GM21423 (cell line): ENCODE measurements at regions not wholly inside any gene's neighbourhood (a gene's known extent, or its start where the extent isn't known, plus 50 kb on each side); places are given as distances from the start of the nearest gene placed in this dataset.
"Not testable (repeated sequence)": the region's sequence is repeated elsewhere in the genome, so short reads cannot be mapped to it uniquely, and the experiment has no call there.

Experiments used
- ATAC-seq: cut with Tn5 transposase; IDR thresholded peaks from one replicate; pipeline ENCODE4 v1.9.1; 2021; ENCODE audit warnings: mild to moderate bottlenecking, moderate library complexity; ENCODE audit not compliant: unreplicated experiment

DNA sequence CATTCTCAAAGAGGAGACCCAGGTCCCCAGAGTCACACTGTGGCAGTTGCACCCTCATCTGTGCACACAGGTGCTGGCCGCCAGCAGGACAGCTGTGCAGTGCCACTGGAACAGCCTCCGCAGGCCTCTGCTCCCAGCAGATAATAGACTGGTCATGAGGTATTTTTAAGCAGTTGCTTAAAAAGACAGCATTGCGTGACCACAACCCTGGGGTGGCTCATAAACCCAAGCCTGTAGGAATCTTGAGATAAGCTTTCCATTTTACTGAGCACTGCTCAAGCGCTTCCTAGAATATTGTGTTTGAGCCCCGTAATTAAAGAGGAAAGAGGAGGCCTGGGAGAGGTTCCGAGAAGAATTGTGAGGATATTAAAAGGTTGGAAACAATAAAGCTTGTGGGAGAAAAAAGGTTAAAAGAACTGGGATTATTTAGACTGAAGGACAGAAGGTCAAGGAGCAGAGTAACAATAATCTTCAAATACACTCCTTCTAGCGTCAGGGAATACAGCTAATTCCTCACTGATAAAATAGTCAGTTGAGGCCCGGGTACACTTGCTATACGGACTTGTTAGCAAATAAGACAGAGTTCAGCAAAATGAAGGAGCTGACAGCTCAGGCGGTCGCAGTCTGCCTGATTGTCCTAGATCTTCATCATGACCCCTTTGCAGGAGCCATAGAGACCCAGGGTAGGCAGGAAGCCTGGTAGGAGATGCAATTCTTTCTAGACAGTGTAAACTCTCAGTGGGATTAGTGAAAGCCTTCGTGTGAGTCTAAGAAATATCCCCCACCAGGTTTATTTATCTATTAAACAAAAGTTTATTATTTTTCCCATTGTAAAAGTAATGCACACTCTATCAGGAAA lies 86.2 kb upstream of the KIT start:
- no peak for ATAC-seq

DNA sequence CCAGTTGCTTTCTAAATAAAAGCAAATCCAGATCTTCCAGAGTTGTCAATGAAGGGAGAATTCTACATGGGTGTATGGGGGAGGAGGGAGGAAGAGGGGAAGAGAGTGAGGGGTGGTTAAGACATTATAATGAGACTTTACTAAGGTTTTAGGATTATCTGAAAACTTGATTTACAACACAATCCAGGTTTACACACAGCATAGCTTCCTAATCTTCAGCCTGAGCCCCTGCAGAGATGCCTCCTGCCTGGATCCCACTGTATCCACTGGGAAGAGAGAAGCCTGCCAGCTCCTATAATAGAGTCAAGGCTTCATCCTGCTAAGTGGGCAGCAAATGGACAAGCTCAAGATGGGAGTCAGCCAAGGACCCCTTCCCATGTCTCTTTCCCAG lies 85.6 kb upstream of the KIT start:
- ATAC-seq, result no peak

DNA sequence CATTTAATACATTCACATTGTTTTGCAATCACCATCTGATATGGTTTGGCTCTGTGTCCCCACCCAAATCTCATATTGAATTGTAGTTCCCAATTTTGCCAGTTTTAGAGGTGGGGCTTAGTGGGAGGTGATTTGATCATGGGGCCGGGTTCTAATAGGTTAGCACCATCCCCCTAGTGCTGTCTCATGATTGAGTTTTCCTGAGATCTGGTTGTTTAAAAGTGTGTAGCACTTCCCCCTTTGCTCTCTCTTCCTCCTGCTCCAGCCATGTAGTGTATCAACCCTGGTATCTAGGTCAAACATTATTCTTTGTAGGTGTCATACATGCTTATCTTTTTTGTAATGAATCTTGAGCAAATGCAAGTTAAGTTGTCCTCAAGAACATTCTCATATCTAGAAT lies 83.3 kb upstream of the KIT start:
- ATAC-seq, result no peak

DNA sequence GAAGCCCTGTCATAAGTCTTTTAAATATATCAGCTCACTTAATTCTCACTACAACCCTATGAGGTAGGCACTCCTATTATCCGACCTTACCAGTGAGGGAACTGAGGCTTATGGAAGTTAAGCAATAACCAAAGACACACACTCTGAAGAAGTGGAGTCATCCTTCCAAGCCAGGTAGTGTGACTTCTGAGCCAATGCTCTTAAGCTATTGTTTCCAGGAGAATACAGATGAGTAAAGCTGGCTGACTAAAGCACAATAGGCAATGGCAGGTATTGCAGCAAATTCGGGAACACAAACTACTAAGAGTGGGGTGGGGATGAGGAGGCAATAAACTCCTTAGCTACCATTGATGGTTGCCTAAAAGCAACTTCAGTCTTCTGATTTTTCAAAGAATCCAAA lies 81.8 kb upstream of the KIT start:
- ATAC-seq, result no peak

DNA sequence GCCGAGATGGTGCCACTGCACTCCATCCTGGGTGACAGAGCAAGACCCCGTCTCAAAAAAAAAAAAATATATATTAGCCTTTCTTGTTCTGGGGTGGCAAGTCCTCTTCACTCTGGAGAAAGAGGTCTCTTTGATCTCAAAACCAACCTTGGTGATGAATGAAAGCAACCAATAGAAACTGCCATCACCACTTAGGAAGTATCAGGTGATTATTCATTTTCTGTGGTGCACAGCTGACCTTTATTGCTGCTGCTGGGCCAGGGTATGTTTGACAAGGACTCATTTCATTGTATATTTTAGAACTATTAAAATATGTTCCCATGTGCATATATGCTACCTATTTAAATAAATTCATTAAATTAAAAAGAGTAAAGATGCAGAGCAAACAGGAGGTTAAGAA lies 76.0 kb upstream of the KIT start:
- ATAC-seq, result no peak

DNA sequence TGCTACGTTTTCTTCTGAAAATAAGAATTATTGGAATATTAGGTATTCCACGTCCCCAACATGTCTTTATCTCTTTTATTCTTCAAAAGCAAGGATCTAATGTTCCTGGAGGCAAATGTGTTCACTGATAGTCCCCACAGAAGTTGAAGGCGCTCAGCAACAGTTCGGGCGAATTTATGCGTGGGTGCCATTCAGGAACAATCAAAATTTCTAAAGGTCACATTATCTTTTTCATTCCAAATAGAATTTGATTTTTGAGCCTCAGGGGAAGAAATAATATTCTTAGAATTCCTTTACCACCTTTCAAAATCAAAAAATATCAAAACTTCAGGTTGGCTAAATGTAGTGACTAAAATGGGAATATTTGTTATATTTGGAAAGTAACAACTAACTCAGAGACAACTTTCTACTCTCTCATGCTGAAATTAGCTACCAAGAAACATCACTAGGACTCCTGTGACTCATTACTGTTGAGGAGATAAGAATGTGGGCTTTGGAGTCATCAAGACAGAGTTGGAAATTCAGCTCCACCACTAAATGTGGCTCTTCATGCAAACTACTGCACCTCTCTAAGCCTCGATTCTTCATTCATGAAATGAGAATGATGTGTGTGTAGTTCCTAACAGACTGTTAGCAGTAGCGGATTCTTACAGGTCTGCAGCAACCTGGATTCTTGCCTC lies 72.3 kb upstream of the KIT start:
- ATAC-seq, result no peak

DNA sequence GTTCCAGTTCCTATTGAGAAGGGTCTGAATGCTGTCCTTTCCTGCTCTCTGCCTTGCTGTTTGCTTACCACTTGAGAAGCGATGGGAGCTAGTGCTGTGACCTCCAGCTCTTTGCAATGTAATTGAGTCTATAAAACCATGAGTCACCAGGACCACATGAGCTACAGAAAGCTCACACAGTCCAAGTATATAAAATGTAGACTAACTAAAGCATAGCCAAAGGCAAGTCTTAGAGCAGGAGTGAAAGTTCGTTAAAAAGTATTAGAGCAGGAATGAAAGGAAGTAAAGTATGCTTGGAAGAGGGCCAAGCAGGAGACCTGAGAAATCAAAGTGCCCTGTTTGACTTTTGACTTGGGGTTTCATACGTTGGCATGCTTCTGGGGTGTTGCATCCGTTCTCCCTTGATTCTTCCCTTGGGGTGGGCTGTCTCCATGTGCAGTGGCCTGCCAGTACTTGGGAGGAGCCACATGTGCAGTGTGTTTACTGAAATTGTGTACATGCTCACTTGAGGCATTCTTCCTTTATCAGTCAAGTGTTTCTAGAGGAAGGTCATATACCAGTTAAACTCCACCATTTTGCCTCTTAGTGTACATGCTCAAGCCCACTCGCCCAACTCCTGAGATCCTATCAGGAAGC lies 71.3 kb upstream of the KIT start:
- no peak for ATAC-seq

DNA sequence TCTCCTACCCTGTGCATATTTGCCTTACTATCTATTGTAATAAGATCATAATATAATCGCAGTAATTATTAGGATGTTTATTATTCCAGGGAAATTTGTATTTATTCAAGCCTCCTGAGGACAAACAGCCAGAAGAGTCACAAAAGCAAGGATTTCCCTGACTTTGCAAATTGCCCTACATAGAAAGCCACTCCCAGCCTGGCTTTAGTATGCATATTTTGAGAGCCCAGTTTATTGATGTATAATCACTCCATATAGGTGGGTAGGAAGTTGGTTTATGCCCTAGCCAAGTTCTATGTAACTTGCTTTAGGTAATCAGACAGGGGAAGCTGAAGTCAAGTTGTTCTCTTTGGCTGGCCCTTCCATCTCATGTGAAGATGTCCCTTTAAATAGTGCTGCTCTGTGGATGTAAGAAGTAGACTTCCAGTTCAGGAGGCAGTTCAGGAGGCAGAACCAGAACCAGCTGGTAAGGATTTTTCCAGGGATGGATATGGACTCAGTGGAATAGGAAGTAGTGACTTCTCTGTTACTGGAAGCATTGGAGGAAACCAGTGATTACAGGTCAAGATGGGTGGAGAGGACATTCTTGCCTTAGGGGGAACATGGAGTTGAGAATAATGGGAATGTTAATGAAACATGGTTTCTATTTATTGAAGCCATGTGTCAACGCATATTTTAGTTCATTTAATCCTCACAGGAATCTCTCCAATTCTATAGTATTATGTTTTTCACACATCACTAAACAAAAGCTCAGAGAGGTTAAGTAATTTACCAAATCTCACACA lies 70.5 kb upstream of the KIT start:
- no peak for ATAC-seq

DNA sequence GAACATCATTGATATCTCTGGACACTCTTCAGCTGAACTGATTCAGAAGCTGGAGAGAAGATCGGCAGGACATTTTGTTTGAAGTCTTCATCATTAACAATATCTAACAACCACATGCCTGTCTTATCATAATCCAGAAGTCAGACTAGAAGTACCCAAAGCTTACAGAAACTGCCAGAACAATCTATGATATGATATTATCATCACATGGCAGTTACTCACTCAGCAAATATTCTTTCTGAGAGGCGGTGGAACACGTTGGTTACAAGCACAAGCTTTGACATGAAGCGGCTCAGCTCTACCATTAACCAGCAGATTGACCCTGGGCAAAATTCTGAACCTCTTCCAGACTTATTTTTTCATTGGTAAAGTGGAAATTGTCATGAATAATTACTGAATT lies 69.4 kb upstream of the KIT start:
- ATAC-seq, result no peak

DNA sequence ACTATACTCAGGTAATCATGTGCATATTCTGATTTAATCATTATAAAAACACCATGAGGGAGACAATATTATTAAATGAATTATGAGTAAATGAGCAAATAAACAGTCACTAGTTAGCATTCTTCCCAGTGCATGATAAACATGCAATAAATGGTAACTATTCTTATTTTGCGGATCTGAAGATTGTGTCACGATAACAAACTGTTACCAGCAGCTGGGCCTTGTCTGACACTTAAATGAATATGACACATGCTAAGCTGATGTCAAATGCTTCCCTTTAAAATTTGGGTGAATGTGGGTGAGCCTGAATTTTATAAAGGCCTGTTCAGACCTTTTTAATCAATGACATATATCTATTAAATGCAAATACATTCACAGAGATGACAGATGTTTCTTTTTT lies 68.2 kb upstream of the KIT start:
- no peak for ATAC-seq

DNA sequence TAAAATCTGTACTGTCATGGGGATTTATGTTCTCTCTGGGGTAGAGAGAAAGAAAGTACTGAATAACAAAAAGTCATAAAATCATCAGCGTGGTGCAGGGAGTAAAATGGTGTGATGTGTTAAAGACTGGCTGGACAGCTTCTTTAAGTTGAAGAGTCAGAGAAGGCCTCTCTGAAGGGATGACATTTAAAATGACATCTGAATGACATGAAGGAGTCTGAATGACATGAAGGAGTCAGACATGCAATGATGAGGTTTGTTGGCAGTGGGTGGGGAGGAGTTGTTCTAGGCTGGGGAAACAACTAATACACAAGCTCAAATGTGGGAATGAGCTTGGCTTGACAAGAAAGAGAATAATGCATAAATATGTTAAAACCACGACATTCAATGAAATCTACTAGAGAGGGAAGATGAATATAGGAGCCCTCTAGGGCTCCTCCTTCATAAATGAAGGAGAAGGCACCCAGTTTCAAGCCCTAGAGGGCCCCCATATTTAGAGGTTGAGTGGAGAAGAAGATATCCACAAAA lies 63.9 kb upstream of the KIT start:
- no peak for ATAC-seq

DNA sequence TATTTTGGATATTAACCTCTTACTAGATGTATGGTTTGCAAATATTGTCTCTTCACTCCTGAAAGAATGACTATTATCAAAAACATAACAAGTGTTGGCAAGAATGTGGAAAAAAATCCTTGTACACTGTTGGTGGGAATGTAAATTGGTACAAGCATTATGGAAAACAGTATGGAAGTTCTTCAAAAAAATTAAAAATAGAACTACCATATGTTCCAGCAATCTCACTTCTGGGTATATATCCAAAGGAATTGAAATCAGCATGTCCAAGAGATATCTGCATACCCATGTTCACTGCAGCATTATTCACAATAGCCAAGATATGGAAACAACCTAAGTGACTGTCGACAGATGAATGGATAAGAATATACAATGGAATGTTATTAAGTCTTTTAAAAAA lies 61.6 kb upstream of the KIT start:
- ATAC-seq, result no peak

DNA sequence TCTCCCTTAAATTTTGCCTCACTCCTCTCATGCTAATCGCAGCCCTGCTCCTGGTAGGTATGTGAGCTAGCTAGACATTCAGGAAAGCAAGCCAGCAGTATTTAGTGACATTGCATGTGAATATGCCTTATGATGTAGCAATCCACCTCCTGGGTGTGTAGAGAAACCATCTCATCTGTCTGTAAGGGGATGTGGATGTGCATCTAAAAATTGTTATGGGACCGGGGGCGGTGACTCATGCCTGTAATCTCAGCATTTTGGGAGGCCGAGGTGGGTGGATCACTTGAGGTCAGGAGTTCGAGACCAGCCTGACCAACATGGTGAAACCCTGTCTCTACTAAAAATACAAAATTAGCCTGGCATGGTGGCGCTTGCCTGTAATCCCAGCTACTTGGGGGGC lies 60.1 kb upstream of the KIT start:
- not testable (repeated sequence) for ATAC-seq

DNA sequence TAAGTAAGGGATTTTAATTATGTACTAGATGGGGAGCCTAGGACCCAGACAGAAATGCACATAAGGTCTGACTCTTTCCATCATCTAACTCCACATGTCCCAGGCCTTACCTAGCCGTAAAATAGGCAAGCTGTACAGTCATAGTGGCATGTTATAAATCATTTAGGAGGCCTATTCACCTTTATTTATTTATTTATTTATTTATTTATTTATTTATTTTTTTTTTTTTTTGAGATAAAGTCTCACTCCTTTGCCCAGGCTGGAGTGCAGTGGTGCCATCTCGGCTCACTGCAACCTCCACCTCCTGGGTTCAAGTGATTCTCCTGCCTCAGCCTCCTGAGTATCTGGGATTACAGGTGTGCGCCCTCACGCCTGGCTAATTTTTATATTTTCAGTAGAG lies 55.6 kb upstream of the KIT start:
- not testable (repeated sequence) for ATAC-seq

DNA sequence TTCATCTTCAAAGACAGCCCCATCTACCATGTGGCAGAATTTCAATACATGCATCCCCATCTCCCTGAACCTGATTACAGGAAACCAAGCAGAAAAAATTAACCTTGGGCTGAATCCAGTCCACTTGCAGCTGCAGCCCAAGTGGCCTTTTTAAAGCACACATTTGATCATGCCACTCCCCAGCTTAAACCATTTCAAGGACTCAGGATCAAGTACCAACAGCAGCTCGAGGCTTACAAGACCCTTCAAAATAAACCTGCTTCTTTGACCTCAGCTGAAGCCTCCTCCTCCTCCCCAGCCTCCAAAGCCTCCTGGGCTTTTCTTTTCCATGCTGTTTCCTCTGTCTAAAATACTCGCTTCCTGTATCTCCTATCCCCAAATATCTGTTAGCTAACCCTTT lies 50.7 kb upstream of the KIT start:
- ATAC-seq, result no peak

DNA sequence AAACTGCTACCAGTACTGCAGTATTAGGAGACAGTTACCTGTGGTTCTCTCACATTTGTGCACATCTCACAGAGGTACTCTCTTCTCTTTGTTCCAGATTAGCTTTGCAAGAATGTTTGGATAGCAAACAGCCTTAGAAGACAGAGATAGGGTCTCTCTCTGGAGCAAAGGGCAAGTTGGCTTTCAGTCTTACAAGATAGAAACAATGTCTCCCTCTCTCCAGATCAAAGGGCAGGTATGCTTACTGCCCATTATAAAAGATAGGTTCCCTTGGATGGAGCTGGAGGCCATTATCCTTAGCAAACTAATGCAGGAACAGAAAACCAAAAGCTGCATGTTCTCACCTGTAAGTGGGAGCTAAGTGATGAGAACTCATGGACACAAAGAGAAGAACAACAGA lies 50.2 kb upstream of the KIT start:
- ATAC-seq, result no peak
